HG02571 (cell line): ENCODE measurements at regions not wholly inside any gene's neighbourhood (a gene's known extent, or its start where the extent isn't known, plus 50 kb on each side); places are given as distances from the start of the nearest gene placed in this dataset.

Source experiments
- ATAC-seq: cut with Tn5 transposase; IDR thresholded peaks from one replicate; pipeline ENCODE4 v1.9.1; 2021; ENCODE audit warnings: mild to moderate bottlenecking, moderate library complexity; ENCODE audit not compliant: unreplicated experiment

DNA sequence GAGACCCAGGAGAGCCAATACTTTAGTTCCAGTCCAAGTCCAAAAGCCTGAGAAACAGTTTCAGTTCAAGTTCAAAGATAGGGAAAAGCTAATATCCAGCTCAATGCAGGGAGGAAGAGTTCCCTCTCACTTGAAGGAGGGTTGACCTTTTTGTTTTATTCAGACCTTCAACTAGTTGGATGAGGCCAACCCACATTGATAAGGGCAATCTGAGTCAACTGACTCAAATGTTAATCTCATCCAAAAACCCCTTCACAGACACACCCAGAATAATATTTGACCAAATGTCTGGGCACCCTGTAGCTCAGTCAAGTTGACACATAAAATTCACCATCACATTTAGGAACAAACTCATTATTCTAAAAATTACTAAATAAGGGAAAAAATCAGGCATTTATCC is 246.8 kb downstream of the METTL4 start:
- ATAC-seq, result no peak

DNA sequence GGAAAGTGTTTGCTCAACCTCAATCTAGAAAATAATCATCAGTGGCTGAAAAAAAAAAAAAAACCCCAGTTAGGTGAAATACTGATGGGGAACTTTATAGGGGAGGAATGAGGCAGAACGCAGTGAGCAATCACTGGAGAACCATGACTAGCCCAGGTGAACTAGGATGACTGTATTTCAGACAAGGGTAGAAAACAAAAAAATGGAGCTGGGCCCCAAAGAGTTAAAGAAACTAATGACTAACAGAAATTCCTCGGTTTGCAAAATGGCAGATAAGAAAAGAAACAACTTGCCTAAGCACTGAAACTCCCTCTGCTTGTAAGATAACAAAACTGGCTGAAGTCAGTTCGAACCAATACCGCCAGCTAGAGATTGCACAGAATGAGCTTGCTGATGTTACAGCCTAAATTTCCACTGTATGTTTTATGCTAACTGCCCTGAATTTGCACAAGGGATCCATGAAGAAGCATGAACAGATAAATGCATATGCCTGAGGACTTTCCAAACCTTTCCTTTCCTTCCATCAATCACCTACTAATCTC is 245.9 kb downstream of the METTL4 start:
- no peak for ATAC-seq

DNA sequence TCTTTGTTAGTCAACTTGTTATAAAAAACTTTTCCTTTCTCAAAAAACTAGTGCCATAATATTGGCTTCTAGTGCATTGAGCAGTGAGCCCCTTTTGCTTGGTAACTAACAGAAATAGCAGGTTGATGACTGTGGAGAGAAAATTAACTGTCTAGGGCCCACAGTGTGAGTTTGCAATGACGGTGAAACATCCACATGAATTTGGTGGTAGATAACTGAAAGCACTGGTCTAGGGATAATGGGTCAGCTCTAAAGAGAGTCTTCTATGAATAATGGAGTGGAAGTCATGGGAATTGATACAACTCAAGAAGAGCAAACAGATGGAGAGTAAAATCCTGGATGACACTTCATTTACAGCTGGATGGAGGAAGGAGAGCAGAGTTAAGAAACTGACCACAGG is 245.4 kb downstream of the METTL4 start:
- no peak for ATAC-seq

DNA sequence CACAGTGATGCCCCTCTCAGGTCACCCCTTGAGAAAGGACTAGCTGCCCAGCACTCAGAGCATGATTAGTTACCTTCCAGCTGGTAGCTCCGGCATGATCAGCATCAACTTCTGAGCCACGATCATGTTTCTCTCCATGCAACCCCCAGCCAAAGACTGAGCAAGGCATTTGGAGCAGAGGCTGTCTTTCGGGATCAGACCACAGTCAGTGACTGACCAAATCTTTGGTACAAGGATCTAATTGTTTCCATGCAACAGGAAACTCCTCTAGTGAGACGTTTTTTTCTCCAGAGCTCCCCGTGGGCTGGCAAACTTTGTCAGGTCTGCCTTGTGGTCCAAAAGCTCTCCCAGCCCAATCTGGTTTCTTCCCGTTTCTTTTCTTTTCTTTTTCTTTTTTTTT is 244.3 kb downstream of the METTL4 start:
- ATAC-seq, result no peak

DNA sequence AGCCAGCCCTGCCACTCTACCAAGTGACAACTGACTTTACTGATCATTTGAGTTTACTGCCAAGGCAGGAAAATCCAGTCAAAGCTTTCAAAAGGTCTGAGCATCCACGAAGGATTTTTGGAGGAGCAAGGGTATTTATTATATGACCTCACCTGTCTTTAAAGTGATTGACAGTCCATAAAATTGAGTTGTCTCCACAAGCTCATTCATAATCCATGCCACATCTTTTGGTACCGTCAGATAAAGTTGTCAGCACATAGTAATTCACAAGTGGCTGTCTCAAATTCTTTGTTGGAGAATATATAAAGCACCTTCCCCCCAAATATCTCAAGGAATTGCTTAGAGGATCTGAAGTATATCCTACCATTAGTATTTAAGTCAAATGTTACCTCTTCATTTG is 240.5 kb downstream of the METTL4 start:
- ATAC-seq, result no peak

DNA sequence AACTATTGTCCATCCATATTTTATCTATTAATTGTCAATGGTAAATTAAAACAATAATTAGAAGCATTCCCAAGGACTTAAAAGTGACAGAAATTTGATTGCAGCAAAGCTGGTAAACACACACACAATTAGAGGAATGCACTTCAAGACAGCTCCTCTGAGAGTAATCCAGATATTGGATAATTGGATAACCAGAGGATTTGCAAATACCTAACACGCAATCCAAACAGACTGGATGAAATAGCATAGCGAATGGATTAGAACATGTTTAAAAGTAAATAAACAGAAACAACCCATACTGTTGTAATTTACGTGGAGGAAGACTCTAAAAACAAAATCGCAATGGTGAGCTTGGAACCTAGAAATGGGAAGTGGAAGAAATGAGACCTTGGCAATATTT is 239.8 kb downstream of the METTL4 start:
- ATAC-seq, result no peak

DNA sequence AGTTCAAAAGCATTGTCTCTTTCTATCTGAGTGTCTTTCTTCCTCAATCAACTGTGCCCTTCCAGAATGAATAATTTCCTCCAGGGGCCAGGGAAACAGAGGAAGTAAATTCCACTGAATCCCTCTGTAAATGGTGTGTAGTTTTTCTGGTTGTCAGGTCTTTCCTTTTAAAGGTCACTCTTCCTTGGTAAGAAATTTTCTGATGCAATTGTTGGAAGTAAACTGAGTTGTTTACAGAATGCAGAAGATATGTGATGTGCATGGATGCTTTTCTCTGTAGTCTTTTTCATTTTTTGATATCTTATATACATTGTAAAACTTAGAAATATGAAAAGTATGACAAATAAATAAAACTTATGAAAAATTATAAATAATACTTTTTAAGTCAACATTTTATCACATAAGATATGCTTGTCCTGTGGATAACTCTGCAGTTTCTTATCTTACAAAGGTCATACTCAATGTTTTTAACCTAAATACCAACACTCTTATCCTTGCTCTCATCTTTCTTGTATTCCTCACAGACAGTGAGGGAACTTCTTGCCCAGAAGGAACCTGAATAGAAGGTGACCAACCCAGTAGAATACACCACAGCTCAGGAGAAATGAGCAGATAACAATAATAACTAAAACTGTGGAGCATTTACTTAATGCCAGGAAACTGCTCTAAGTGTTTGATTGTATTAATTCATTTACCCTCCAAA is 234.5 kb downstream of the METTL4 start:
- no peak for ATAC-seq

DNA sequence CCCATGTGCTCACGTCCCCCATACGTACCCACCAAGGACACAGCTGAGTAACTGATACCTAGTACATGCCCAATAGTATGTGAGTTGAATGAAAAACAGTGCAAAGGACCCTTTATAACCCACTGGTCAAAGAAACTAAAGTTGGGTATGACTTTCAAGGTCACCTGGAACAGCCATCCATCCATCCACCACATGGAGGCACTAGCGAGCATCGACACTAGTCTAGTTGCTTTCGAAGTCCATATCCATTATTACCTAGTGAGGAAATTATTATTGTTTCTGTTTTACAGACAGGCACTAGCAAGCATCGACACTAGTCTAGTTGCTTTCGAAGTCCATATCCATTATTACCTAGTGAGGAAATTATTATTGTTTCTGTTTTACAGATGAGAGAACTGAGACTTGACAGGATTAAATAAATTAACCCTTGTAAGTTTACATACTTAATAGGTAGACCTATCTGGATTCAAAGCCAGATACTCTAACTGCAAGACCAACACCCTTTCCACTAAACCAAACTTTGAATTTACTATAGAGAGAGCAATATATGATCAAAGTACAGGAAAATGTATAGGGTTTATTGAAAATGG is 233.7 kb downstream of the METTL4 start:
- peak; percentile 89 for ATAC-seq

DNA sequence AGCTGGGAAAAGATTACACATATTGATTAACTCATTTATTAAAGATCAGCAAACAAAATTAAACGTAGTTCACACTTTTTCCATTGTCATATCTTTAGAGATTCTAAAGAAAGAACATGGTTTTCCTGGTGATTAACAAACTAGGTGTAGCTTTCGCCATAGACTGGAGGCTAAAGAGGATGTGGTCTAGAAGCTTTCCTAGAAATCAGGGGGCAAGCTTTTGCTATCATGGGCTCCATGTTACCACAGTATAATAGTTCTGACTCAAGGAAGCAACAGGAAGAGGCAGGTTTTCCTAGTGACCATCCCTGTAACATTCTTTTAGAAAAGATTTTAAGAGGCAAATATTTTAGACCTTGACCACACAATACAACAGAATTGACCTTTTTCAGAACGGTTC is 232.7 kb downstream of the METTL4 start:
- ATAC-seq, result no peak

DNA sequence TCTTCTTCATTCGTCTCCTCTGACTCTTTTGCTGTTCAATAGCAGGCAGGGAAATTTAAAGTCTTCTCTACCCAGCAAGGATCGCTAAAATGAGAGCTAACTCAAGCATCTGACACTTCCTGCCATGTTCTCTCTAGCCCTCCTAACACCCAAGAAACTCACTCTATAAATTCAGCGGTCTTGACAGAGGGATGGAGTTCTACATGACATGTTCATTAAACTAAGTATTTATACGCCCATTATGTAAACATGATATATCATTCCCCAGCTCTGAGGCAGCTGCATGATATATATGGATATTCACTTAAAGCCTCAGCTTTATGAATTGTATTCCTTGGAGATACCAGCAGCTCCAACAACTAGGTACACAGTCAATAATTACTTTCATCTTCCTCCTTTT is 231.0 kb downstream of the METTL4 start:
- ATAC-seq, result no peak

DNA sequence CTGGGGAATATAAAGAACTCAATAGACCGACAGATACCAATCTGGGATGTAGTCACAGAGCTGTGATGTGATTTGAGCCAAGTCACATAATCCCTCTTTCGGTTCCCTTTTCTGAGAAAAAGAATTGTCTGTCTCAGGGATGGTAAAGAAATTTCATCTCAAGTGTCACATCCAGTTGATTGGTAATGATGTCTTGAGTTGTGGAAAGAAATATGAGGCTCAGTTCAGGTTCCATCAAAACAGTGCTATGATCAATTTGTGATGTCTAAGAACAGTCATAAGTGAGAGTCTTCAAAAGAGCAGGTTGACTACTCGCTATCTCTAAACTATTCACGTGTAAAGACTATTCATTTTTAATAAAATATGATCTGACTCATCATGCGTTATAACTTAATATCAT is 223.3 kb downstream of the METTL4 start:
- ATAC-seq, result no peak

DNA sequence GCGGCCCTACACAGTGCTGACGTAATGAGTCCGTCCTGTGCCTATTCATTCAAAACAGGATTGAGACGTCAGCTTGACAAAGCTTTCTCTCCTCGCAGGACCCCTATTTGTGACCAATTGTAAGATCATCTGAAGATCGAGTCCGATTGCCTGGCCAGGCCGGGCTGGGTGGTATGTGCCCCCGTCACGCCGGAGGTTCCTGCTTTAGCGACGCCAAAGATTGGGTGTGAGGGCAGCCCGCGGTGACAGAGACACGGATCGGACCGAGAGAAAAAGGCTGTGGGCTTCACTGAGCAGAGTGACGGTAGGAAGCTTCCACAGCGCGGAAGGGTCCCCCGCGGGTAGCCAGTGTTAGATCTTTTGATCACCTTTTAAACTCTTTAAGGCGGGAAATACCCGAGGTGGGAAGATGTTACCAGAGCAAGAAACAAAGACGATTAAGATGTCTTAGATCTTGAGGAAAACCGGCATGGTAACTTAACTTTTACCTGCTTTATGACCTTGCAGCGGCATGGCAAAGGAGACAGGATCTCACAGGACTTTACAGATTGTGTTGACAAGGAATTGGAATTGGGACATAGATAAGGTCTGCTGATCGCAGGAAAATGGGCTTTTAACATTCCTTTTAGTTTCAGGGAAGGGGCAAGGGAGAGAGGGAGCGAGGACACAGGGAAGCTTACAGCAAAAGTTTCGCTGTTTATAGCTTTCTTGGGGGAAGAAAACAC is 220.0 kb downstream of the METTL4 start:
- no peak for ATAC-seq

DNA sequence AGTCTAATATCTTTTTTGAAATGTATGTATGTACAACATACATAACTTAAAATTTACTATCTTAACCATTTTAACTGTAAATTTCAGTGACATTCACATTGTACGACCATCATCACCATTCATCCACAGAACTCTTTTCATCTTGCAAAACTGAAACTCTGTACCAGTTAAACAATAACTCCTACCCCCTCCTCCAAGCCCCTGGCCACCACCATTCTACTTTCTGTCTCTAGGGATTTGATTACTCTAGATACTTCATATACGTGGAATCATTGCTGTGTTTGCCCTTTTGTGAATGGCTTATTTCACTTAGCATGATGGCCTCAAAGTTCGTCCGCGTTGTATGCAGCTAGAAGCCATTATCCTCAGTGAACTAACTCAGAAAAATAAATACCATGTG is 217.0 kb downstream of the METTL4 start:
- no peak for ATAC-seq

DNA sequence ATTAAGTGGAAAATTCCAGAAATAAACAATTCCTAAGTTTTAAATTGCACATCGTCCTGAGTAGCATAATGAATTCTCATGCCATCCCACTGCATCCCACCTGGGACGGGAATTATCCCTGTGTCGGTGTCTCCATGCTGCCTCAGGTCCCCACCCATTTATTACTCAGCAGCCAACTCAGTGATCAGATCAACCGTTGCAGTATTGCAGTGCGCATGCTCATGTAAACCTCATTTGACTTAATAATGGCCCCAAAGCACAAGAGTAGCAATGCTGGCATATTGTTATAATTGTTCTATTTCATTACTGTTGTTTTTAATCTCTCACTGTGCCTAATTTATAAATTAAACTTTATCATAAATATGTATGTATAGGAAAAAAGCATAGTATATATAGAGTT is 214.4 kb downstream of the METTL4 start:
- no peak for ATAC-seq

DNA sequence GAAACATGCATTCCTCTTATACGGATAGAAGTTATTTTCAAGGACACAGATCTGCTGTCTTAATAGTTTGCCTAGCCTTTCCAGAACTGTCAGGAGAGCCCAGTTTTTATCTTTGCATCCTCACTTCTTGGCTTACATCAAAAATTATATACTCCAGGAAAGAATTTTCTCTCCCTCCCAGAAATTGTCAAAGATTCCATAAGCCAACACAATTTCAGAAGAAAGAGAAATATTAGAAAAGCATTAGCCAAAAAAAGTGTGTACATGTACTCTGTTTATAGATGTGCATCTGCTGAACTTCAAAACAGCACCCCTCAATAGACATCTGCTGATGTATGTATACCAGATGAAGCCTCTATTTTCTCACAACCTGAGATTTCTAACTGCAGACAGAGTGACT is 210.4 kb downstream of the METTL4 start:
- ATAC-seq, result no peak

DNA sequence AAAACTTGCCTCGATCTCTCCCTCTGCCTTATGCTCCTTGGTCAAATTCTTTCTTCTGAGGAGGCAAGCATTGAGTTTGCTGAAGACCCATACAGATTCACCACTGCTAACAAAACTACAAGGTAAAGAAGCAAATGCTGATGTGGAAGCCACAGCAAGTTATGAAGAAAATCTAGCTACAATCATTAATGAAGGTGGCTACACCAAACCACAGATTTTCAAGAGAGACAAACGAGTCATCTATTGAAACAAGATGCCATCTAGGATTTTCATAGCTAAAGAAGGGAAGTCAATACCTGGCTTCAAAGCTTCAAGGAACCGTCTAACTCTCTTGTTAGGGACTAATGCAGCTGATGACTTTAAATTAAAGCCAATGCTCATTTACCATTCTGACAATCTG is 203.2 kb downstream of the METTL4 start:
- ATAC-seq, result no peak

DNA sequence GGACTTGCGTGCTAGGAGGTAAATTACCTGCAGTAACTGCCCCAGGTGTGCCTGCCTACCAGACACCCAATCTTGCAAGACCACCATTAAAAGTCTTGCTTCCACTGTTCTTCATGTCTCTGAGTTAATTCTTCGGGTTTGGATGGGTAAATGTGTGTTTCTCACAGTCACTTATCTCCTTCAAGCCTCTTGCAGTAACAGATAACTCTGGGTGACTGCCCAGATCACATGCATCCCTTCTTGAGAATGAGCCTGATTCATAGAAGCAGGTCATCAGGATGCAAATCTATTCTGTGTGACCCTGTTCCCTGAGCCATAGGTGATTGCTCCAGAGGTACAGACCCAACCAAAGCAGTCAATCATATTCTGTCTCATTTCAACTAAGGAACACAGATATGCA is 194.6 kb downstream of the METTL4 start:
- ATAC-seq, result no peak

DNA sequence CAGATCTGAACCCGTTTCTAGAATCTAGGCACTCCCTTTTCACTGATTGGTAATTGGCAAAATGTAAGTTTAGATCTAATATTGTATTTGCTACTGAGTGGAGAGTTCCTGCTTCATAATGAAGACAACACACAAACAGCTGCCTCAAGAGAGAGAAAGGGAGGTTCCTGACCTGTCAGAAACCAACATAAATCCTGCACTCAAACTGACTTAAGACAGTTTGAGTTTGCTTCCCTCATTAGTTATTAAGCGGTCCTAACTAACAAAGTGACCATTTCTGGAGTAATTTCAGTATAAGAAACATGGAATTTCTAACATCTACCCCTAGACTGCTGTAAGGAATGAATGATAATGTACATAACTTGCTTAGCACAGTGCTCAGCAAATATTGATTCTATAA is 191.2 kb downstream of the METTL4 start:
- no peak for ATAC-seq

DNA sequence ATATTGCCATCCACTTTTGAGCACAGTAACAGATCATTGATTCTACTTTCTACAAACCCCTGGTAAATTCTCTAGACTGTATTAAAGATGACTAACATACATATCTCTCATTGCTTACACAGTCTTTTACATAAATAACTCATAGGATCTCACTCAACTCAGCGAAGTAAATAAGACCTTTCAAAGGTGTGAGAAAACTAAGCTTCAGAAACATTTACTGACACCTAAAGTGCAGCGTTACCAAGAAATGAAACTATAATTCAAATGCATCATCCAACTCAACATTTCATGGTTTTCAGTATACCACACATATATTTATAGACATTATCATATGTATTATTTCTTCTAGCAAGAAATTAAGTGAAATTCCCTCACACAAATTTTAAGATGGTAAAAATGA is 189.8 kb downstream of the METTL4 start:
- no peak for ATAC-seq

DNA sequence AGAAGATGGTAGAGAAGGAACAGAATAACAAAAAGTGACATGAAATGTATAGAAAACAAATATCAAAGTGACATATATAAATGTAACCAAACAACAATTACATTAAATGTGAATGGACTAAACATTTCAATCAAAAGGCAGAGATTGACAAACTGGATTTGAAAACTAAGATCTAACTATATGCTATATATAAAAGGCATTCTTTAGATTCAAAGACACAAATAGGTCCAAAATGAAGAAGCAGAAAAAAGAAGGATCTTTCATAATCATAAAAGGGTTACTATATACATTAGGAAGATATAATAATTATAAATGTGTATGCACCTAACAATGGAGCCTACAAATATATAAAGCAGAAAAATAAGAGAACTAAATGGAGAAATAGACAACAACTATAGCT is 183.7 kb downstream of the METTL4 start:
- ATAC-seq, result no peak

DNA sequence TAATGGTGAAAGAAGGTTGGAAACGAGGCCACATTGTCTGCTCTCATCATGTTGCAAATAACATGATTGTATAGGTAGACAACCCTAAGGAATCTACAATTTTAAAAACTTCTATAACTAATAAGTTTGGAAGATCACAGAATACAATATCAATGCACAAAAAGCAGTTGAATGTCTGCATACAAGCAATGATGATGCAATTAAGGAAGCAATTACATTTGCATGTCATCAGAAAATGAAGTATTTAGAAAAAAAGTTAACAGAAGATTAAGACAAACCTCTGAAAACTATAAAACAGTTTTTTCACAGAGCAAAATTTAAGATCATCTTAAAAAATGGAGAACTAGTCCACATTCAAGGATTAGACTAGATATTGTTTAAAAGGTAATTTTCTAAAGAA is 181.1 kb downstream of the METTL4 start:
- ATAC-seq, result no peak

DNA sequence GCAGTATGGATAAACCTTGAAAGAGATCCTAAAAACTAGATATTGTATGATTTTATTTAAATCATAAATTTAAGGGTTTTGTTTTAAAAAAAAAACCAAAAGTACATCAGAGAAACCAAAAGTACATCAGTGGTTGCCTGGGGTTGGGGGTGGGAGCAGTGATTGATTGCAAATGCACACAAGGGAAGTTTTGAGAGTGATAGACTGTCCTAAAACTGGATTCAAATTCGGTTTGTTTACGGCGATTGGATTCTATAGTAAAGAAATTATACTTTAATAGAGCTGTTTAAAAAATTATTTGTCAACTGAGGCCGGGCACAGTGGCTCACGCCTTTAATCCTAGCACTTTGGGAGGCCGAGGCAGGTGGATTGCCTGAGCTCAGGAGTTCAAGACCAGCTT is 179.8 kb downstream of the METTL4 start:
- ATAC-seq, result no peak
